HepG2 (cell line): ENCODE measurements at regions not wholly inside any gene's neighbourhood (a gene's known extent, or its start where the extent isn't known, plus 50 kb on each side); places are given as distances from the start of the nearest gene placed in this dataset.
A peak's percentile ranks its signal among the peaks of the same experiment; 100 is the strongest.

Source experiments
- ATAC-seq: fragments of 200-7000 bp; cut with Tn5 transposase; 3 replicates; pipeline ENCODE4 v1.9.1; 2020; ENCODE audit warnings: mild to moderate bottlenecking, moderate library complexity
- BruUV-seq: library from RNA; stranded (reverse); fragments of 400-500 nt; replicated peaks from 2 replicates; lab custom pipeline; 2021; lab: Mats Ljungman, UMichigan
- CTCF ChIA-PET: fragments of 300-600 bp; formaldehyde crosslinking; extraction: SDS; loops from one replicate; lab custom pipeline; 2021; ENCODE audit warnings: low total read pairs, inconsistent platforms, low intra/inter-chr PET ratio; lab: Yijun Ruan, JAX
- POLR2A ChIA-PET: fragments of 350-600 bp; sonication (Branson Sonifier 250); formaldehyde crosslinking; loops from one replicate; lab custom pipeline; 2020; ENCODE audit warnings: antibody characterized with exemption, inconsistent platforms; lab: Yijun Ruan, JAX
- DNase-seq: peaks from one replicate; pipeline ENCODE4 v3.0.0-alpha.2; 2015; ENCODE audit warnings: low spot score
- FAIRE-seq: peaks from 3 replicates; lab custom pipeline; 2011; peaks lifted over from hg19 to GRCh38; lab: Jason Lieb, UNC
- H2AFZ ChIP-seq: one replicate; pipeline ENCODE4 v1.6.1; 2011; ENCODE audit warnings: low read length, inconsistent platforms
- H3K27ac ChIP-seq: fragments of 300-600 bp; 3 replicates; pipeline ENCODE4 v1.8.0; 2011; ENCODE audit warnings: mixed run types, mild to moderate bottlenecking, mixed read lengths, low read length, inconsistent platforms; ENCODE audit not compliant: insufficient read depth; ENCODE audit errors: extremely low read length
- H3K27me3 ChIP-seq, 2 experiments: fragments of 200-600 bp in 1 of 2; 2 replicates in 1 of 2; 3 replicates in 1 of 2; pipeline versions ENCODE4 v1.6.0 to v1.8.0; 2011; ENCODE audit warnings: low read length in 2 of 2, mild to moderate bottlenecking in 2 of 2, moderate library complexity in 2 of 2, inconsistent platforms in 1 of 2; ENCODE audit not compliant: insufficient read depth in 2 of 2, control insufficient read depth in 1 of 2
- H3K36me3 ChIP-seq, 2 experiments: fragments of 200-600 bp in 1 of 2; replicated peaks in 1 of 2; 2 replicates in 1 of 2; 3 replicates in 1 of 2; pipeline versions ENCODE4 v1.5.1 to v1.8.0; 2011; ENCODE audit warnings: low read length in 2 of 2, inconsistent platforms in 1 of 2; ENCODE audit not compliant: insufficient read depth in 2 of 2, control insufficient read depth in 1 of 2
- H3K4me1 ChIP-seq: 2 replicates; pipeline ENCODE4 v1.5.1; 2012; ENCODE audit warnings: low read length, inconsistent platforms; ENCODE audit not compliant: insufficient read depth
- H3K4me2 ChIP-seq: 2 replicates; pipeline ENCODE4 v1.6.0; 2011; ENCODE audit warnings: low read depth, low read length, inconsistent platforms
- H3K4me3 ChIP-seq, 3 experiments: fragments of 200-600 bp in 1 of 3; sonication (generic), shearing (Covaris generic) in 1 of 3; replicated peaks in 1 of 3; 2 replicates each; pipeline ENCODE4 v1.5.1; 2011 to 2016; ENCODE audit warnings: low read length in 3 of 3, inconsistent platforms in 2 of 3, low read depth in 2 of 3, mild to moderate bottlenecking in 2 of 3, control low read depth in 1 of 3, mixed read lengths in 1 of 3; ENCODE audit not compliant: insufficient read depth in 1 of 3
- H3K79me2 ChIP-seq: one replicate; pipeline ENCODE4 v1.6.1; 2011; ENCODE audit warnings: low read length, inconsistent platforms; ENCODE audit not compliant: insufficient read depth
- H3K9ac ChIP-seq: 2 replicates; pipeline ENCODE4 v1.6.0; 2011; ENCODE audit warnings: mild to moderate bottlenecking, low read depth, low read length, inconsistent platforms; ENCODE audit not compliant: insufficient read depth
- H3K9me3 ChIP-seq: 2 replicates; pipeline ENCODE4 v1.5.1; 2012; ENCODE audit warnings: mild to moderate bottlenecking, low read length
- H4K20me1 ChIP-seq: 2 replicates; pipeline ENCODE4 v1.6.0; 2011; ENCODE audit warnings: inconsistent platforms, mild to moderate bottlenecking, low read length, moderate library complexity; ENCODE audit not compliant: insufficient read depth
- EP300 ChIP-seq, 3 experiments: sonication (generic) in 1 of 3; formaldehyde crosslinking in 1 of 3; IDR thresholded peaks; 2 replicates each; pipeline versions ENCODE4 v1.5.1 to v1.6.1; 2011 to 2020; ENCODE audit warnings: low read depth in 2 of 3, low read length in 2 of 3, borderline replicate concordance in 1 of 3, improper control_type of control experiment in 1 of 3, mild to moderate bottlenecking in 1 of 3, missing genetic modification reagents in 1 of 3, moderate library complexity in 1 of 3
- HOXA3 ChIP-seq: sonication (generic); formaldehyde crosslinking; IDR thresholded peaks from 2 replicates; pipeline ENCODE4 v1.5.0; 2020; ENCODE audit warnings: missing genetic modification reagents
- JDP2 ChIP-seq: sonication (generic); formaldehyde crosslinking; IDR thresholded peaks from 2 replicates; pipeline ENCODE4 v1.8.1; 2022; ENCODE audit warnings: missing genetic modification reagents, borderline replicate concordance
- JUND ChIP-seq: sonication (generic); formaldehyde crosslinking; IDR thresholded peaks from 2 replicates; pipeline ENCODE4 v1.8.0; 2022; ENCODE audit warnings: mild to moderate bottlenecking, missing genetic modification reagents
- KDM3A ChIP-seq: IDR thresholded peaks from 2 replicates; pipeline ENCODE4 v1.6.1; 2018; ENCODE audit warnings: low read depth, missing compliant biosample characterization
- LCORL ChIP-seq, 2 experiments: fragments of 450-650 bp in 1 of 2; sonication (generic) in 1 of 2; formaldehyde crosslinking in 1 of 2; IDR thresholded peaks; 2 replicates each; pipeline versions ENCODE4 v1.5.0 to v1.6.1; 2017 to 2020; ENCODE audit warnings: antibody characterized with exemption in 1 of 2, missing genetic modification reagents in 1 of 2
- NRL ChIP-seq: sonication (generic); formaldehyde crosslinking; IDR thresholded peaks from 2 replicates; pipeline ENCODE4 v1.5.0; 2020; ENCODE audit warnings: missing genetic modification reagents, mild to moderate bottlenecking, moderate library complexity, borderline replicate concordance
- PHF5A ChIP-seq: IDR thresholded peaks from one replicate; pipeline ENCODE4 v1.6.1; 2018; ENCODE audit warnings: low read depth, missing genetic modification reagents; ENCODE audit not compliant: unreplicated experiment
- POLR2A ChIP-seq, 2 experiments: IDR thresholded peaks; 2 replicates each; pipeline ENCODE4 v1.6.1; 2011; ENCODE audit warnings: low read depth in 2 of 2, low read length in 2 of 2, mild to moderate bottlenecking in 1 of 2, moderate library complexity in 1 of 2; ENCODE audit not compliant: insufficient read depth in 1 of 2
- POLR2AphosphoS5 ChIP-seq: IDR thresholded peaks from 2 replicates; pipeline ENCODE4 v1.6.1; 2012; ENCODE audit warnings: low read depth, low read length
- SAP130 ChIP-seq: IDR thresholded peaks from 2 replicates; pipeline ENCODE4 v1.6.1; 2016; ENCODE audit warnings: low read depth
- TEAD3 ChIP-seq: optimal IDR thresholded peaks from 2 replicates; pipeline ENCODE3; 2016; ENCODE audit warnings: borderline replicate concordance
- ZBTB38 ChIP-seq: sonication (generic); formaldehyde crosslinking; IDR thresholded peaks from 2 replicates; pipeline ENCODE4 v1.5.1; 2020; ENCODE audit warnings: mild to moderate bottlenecking, missing genetic modification reagents
- ZNF121 ChIP-seq: sonication (generic); formaldehyde crosslinking; IDR thresholded peaks from 2 replicates; pipeline ENCODE4 v1.5.0; 2020; ENCODE audit warnings: mild to moderate bottlenecking, missing genetic modification reagents
- ZNF552 ChIP-seq: sonication (generic); formaldehyde crosslinking; IDR thresholded peaks from 2 replicates; pipeline ENCODE4 v1.9.0; 2022; ENCODE audit warnings: missing genetic modification reagents, mild to moderate bottlenecking, borderline replicate concordance
- ZNF589 ChIP-seq: sonication (generic); formaldehyde crosslinking; conservative IDR thresholded peaks from 2 replicates; pipeline ENCODE4 v1.8.0; 2022; ENCODE audit warnings: mild to moderate bottlenecking, moderate library complexity, missing genetic modification reagents
- WGBS: methylation state at CpG from one replicate; pipeline ENCODE4 v1.1.6; 2017; ENCODE audit warnings: low lambda C conversion rate; 5-methylcytosine and 5-hydroxymethylcytosine counted together
- in situ Hi-C: cut with HindIII; loops from 2 replicates; pipeline ENCODE4 v1.10.0; 2017; ENCODE audit warnings: low pct_unique_long_range_greater_than_20kb; ENCODE audit not compliant: extremely low pct_ligation_motif_present
- intact Hi-C: fragments of 100-400 bp; cut with micrococcal nuclease; formaldehyde crosslinking; loops from one replicate; pipeline ENCODE4 v1.10.0; 2022; ENCODE audit not compliant: unreplicated experiment
- TF ChIP-seq, protein P1 (sequence below), 2 experiments: sonication (generic) in 1 of 2; formaldehyde crosslinking in 1 of 2; IDR thresholded peaks; 2 replicates each; pipeline versions ENCODE4 v1.6.1 to v1.9.0; 2014 to 2022; ENCODE audit warnings: antibody characterized with exemption in 1 of 2, borderline replicate concordance in 1 of 2, inconsistent platforms in 1 of 2, low read depth in 1 of 2, missing genetic modification reagents in 1 of 2

GRCh38 chr10:78913219-78914059, 155.3 kb upstream of the ZMIZ1 start:
- no peaks in the 10 kb centered on the region for H3K79me2 ChIP-seq
- no peaks in the 10 kb centered on the region for H3K9me3 ChIP-seq
- peak overlapping the region; percentile 66 for H3K4me2 ChIP-seq
- H3K27me3 ChIP-seq: peaks cover 2 to 43% of the 10 kb centered on the region in 2 experiments; a peak in 4 of 5 replicates
- H2AFZ ChIP-seq: no peak overlapping the region
- intact Hi-C loops (loop anchor here (10.0 kb wide), 1 partner anchor 61 kb away; no protein-coding TSS in a partner anchor), in situ Hi-C loops (no loop called here)
- H3K36me3 ChIP-seq: no peaks in the 10 kb centered on the region
- DNase-seq: peak; percentile 86
- H4K20me1 ChIP-seq: peaks cover 3% of the 10 kb centered on the region
- H3K4me3 ChIP-seq: peak overlapping the region in 1 of 3 experiments; percentile 27; a peak in 1 of 6 replicates
- no peak overlapping the region for H3K27ac ChIP-seq
- ATAC-seq: peak; percentile 94
- ChIA-PET POLR2A (interaction anchor here (0.9 to 1.4 kb wide), 3 partner anchors 8 to 154 kb away, joined by 3 to 4 read pairs (median 4); no protein-coding TSS in a partner anchor), CTCF (no interaction called here)
- no peak overlapping the region for H3K9ac ChIP-seq
- no TSS peak for BruUV-seq
- 15% methylated on average over 15 of the region's 28 CpGs for WGBS
- FAIRE-seq: peak; percentile 54
- H3K4me1 ChIP-seq: peaks cover 47% of the 10 kb centered on the region
- TF ChIP-seq HOXA3 (CRISPR knock-in tag) (0 out of 2 replicates have a peak, but pooled peaks have one; percentile 35), ZNF589 (CRISPR knock-in tag) (no peak), PHF5A (CRISPR knock-in tag) (no peak), EP300 (IDR thresholded peaks at IDR 0.05; ENCODE audit: low read depth in 2 of 2, low read length in 2 of 2) (0 out of 4 replicates have a peak, but pooled peaks of 1 of the 2 experiments have one; percentile 40), EP300 (CRISPR knock-in tag; IDR thresholded peaks at IDR 0.05; ENCODE audit: borderline replicate concordance) (no peak), LCORL (IDR thresholded peaks at IDR 0.05) (no peak), LCORL (CRISPR knock-in tag; IDR thresholded peaks at IDR 0.05) (peak; percentile 67; the same call in 1 of the 2 replicates), POLR2A (IDR thresholded peaks at IDR 0.05; ENCODE audit: insufficient read depth in 1 of 2, low read depth in 2 of 2, low read length in 2 of 2) (no peak), POLR2AphosphoS5 (no peak), KDM3A (no peak), ZBTB38 (0 out of 2 replicates have a peak, but pooled peaks have one; percentile 16), ZNF121 (CRISPR knock-in tag) (peak; percentile 59; the same call in 1 of the 2 replicates), SAP130 (peak; percentile 33; the same call in 1 of the 2 replicates), JDP2 (CRISPR knock-in tag) (no peak), JUND (CRISPR knock-in tag) (no peak), ZNF552 (0 out of 2 replicates have a peak, but pooled peaks have one; percentile 28), TEAD3 (CRISPR knock-in tag) (peak; percentile 27), NRL (0 out of 2 replicates have a peak, but pooled peaks have one; percentile 12)
- TF ChIP-seq, protein P1, sequence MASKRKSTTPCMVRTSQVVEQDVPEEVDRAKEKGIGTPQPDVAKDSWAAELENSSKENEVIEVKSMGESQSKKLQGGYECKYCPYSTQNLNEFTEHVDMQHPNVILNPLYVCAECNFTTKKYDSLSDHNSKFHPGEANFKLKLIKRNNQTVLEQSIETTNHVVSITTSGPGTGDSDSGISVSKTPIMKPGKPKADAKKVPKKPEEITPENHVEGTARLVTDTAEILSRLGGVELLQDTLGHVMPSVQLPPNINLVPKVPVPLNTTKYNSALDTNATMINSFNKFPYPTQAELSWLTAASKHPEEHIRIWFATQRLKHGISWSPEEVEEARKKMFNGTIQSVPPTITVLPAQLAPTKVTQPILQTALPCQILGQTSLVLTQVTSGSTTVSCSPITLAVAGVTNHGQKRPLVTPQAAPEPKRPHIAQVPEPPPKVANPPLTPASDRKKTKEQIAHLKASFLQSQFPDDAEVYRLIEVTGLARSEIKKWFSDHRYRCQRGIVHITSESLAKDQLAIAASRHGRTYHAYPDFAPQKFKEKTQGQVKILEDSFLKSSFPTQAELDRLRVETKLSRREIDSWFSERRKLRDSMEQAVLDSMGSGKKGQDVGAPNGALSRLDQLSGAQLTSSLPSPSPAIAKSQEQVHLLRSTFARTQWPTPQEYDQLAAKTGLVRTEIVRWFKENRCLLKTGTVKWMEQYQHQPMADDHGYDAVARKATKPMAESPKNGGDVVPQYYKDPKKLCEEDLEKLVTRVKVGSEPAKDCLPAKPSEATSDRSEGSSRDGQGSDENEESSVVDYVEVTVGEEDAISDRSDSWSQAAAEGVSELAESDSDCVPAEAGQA (IDR thresholded peaks at IDR 0.05; ENCODE audit: low read depth): no peak
- TF ChIP-seq, protein P1 (CRISPR knock-in tag; IDR thresholded peaks at IDR 0.05; ENCODE audit: borderline replicate concordance): no peak
